HG03064 (cell line): ENCODE measurements at regions not wholly inside any gene's neighbourhood (a gene's known extent, or its start where the extent isn't known, plus 50 kb on each side); places are given as distances from the start of the nearest gene placed in this dataset.

Experiments
- ATAC-seq: cut with Tn5 transposase; IDR thresholded peaks from one replicate; pipeline ENCODE4 v1.9.1; 2021; ENCODE audit warnings: low read depth; ENCODE audit not compliant: unreplicated experiment

DNA sequence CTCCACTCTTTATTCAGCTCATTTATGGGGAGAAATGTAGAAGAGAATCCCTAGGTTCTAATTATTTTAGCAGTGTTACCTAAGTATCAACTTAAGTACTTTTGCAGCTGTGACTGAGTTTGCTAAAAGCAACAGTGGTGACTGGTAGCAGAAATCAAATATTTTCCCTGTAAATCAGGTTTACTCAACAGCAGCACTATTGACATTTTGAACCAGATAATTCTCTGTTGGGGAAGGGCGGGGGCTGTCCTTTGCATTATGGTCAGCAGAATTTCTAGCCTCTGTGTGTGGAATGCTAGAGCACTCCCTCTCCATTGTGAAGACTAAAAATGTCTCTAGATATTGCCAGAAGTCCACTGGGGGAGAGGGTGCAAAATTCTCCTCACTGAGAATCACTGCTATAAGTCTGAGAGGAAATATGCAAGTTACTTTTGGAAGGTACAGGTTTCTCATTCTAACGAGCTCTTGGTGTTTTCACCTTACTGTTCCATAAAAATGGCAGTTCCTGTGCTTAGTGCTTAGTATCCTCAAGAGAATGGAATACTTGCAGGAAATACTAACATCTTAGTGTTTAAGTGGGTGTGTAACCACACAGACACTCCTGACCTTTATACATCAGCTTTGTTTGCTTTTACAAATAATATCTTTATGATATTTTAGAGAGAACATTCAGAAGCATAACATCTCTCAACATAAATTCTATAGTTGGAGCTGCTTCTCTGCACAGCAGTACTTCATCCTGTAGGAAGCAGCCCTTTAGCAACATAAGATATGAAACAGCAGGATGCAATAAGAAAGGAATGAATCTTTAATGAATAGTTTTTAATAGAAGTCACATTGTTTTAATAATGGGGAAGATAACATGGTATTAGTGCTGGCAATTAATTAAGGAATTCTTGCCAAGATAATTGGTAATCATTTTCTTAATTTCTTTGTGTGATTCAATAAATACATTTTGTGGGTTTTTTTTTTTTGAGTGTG is 246.5 kb upstream of the GOLIM4 start:
- no peak for ATAC-seq

DNA sequence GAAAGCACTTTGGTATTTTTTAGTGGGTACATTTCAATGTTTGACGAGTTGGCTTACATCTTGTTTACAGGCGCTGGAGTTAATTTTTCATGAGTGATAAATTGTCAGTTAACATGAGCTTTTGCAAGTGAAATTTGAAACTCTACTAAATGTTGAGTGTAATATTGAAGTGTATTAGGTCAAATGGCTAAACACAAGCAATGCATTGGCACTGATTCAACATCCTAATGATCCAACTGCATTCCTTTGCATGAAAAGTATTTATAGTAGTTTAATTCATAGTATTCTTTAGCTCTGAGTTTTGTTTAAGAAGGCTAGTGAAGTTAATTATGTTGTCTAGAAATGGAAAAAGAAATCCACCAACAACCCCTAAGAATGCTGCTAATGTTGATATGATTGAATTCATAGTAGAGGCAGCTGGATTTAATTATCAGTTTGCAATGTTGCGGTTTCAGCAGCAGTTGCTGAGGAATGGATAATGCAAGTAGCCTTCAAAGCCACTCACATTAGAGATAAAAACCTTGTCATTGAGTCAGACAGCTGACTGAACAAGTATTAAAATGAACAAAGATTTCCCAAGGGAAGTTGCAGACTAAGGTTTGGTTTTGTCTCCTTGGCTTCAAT is 245.6 kb upstream of the GOLIM4 start:
- ATAC-seq: no peak

DNA sequence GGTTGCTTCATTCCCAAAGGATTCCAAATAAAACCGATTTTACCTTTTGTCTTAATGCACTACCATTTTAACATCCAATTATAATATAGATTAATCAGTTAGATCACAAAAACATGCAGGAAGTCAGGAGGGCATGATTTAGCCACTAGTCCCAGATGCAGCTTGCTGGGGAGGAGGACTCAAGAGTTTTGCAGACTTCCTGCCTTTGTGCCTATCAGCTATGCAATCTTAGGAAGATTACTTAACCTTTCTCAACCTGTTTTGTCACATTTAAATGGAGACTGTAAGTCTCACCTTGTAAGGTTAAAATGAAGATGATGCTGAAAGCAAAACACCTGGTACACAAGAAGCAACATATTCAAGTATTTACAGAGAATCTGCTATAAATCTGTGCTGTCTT is 242.4 kb upstream of the GOLIM4 start:
- ATAC-seq: no peak

DNA sequence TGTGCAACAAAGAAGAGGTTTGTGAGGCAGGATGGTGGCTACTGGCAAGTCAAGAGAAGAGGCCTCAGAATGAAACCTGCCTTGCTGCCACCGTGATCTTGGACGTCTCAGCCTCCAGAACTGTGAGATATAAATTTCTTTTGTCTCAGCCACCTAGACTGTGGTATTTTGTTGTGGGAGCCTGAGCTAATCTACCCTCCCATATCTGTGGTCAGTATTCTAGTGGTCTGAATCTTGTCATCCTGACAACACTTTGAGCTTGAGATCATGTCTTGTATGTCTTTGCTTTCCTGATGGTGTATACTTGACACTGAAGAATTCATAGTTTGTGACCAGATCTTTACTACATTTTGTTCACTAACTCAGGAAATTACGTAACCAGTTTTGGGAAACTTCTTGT is 240.6 kb upstream of the GOLIM4 start:
- ATAC-seq: no peak

DNA sequence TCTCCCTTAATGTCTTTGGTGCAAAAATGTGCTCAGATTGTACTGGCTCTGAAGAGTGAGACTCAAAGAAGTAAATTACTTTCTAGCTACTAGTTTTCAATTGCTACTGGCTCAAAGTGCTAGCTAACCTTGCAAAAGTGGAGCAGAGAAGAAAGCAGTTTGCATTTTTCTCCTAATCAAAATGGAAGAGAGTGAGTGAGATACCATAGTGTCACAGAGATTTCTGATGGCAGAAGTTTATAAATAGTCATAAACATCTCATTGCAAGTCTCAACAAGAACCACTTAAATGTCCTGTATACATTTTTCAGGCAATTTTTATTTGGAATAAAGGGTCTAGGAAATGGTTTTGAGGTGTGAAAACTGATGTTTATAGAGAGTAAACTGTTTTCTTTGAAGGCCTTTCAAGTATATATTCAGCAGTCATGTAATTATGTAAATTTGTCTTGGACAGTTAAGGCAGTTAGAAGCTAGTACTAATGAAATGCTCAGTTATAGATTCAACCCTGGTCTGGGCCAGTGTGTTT is 237.7 kb upstream of the GOLIM4 start:
- ATAC-seq: no peak

DNA sequence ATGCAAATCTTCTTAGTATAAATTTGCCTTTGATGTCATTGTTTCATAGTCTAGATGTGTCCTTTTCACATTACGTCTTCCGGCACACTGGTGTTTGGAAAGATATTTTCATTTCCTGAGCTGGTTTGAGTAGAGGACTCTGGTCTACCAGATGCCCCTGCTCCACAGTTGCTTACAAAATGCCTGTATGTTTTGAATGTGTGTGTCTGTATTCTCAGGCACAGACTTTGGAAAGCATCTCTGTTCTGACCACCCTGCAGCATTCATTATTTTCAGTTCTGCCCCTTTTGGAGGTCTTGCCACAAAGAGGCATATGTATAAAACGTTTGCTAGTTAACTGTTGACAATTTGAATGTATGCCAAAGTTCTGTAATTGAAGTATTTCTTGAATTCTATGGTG is 236.0 kb upstream of the GOLIM4 start:
- no peak for ATAC-seq

DNA sequence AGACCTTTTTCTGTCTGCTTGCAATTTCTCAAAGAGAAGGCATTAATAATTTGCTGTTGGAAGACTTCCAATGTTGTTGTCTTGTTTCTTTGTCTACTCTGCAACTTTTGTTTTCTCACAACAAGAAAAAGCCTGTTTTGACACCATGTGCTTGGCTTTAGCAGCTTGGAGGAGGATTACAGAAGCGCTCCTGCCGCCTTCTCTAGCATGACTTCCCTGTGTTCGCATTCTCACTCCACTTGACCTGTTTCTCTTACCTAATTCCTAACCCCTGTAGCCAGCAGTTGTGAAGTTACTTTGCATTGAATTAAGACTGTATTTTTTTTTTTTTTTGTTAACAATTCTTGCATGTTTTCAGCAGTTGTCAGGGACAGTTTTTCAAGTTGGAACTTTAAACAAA is 235.3 kb upstream of the GOLIM4 start:
- ATAC-seq: no peak

DNA sequence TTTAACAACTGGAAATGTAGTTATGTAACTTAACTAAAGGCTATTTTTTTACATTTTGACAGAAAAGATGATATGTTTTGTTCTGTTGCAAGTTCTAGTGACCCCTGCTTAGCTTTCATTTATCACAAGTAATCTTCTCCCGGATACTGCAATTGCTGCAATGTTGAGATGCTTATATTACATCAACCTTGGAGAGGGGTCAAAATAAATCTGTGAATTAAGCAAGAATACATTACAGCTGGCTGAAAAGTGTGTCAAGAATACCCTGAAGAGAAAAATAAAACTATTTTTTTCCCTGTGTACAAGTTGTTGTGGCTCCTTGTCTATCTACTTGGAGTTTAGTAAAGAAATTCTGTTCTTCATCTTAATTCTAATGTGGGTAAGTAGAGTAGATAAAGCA is 232.1 kb upstream of the GOLIM4 start:
- ATAC-seq: no peak

DNA sequence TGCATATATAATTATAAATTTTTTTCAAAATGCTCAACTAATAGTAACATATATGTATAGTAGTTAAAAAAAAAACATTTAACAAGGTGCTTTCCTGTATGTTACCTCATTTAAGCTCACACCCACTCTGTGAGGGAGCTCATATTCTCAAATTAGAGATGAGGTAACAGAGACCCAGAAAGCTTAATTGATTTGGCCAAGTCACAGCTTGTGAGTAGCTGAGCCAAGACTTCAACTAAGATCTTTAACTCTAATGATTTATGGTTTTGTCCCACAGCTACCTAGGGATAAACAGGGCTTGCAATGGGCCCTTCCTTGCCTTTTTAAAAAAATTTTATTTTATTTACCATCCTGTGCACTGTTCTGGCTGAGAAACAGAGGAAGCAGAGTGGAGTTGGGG is 230.0 kb upstream of the GOLIM4 start:
- no peak for ATAC-seq

DNA sequence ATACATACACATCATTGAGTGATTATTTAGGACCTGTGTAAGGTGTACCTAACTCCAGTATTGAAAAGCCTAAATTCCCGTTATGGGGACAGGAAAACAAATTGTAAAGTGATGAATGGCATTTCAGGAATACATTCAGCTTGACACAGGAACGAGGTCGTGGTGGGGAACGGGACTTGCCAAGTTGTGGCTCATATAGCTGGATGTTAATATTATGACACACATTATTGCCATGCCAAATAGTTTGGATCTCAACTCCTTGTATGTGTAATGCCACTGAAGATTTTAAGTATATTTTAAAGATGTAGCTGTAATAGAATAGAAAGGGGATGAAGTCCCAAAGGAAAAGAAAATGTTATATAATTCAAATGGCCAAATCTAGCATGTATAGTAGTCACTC is 227.2 kb upstream of the GOLIM4 start:
- no peak for ATAC-seq

DNA sequence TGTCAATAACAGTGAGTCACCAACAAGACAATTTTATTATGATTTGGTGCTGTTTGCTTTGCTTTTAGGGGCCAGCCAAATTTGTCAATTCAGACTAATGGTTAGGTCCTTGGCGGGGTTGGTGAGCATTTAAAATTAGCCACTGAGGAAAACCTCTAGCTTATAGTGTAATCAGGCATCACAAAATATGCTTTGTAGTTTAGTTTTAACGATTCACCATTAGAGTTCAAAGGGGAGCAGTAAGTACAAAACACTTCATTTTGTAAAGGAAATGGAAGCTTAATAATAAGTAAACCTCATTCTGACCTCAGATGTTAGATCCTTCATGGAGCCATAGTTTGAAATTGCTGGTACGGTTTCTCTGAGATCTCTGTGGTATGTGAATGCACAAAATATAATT is 218.4 kb upstream of the GOLIM4 start:
- no peak for ATAC-seq

DNA sequence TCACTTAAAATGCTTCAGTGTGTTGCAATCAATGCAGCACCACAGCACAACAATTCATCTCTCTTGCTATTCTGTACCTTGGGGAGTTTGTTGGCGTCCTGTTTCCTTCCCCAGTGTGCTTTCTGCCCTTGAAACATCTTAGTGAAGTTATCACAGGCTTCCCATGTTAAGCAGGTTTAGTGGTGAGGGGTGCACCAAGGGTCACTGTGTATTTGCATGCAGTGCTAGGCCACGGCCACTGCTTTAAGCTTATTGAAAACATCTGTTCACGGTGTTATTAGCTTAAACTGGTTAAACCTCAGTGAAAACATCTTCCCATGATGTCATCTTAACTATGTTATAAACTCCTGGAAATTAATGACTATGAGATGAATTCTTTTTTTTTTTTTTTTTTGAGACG is 217.3 kb upstream of the GOLIM4 start:
- ATAC-seq: no peak

DNA sequence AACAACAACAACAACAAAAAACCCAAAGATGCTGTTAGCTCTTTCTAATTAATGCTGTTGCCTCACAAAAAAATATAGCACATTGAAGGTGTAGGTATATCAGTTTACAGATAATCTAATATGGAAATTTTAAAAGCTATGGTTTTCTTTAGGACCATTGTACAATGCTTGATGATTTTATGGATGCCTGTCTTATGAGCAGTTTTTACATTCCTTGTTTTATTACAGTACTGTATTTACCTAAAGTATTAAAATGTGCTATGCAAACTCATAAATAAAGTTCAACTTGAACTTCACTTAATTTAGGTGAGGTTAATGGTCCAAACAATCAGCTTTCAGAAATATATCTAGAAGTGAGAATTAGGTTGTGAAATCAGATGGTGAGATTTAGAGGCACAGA is 212.2 kb upstream of the GOLIM4 start:
- ATAC-seq: no peak

DNA sequence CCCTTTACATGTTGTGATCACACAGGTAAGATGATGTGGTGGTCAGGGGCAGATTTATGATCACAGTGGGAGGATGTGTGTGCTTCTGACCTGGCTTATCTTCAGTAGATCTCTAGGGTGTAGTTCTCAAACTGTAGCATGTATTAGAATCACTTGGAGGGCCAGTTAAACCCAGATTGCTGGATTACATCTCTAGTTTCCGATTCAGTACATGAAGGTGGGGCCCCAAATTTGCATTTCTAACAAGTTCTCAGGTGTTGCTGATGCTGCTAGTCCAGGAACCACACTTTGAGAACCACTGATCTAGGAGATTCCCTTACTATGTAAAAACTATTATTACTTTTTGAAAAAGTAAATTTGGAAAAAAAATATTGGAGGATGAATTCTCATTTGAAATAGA is 199.3 kb upstream of the GOLIM4 start:
- ATAC-seq: no peak

DNA sequence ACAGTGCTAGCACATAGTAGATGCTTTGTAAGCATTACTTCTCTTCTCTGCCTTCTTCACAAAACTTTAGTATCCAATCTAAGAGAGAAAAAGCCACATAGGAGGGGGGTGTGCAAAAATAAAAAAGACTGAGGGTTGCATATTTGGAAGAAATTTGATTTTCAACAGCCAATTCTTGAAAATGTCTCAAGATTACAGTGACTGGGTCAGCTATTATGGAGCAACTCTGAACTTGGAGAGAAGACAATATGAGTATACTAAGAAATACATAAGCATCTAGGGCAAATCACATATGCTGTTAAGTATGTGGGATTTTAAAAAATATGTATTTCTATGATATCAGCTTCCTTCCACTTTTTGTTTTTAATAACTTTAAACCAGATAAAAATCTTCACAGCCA is 196.6 kb upstream of the GOLIM4 start:
- ATAC-seq: no peak

DNA sequence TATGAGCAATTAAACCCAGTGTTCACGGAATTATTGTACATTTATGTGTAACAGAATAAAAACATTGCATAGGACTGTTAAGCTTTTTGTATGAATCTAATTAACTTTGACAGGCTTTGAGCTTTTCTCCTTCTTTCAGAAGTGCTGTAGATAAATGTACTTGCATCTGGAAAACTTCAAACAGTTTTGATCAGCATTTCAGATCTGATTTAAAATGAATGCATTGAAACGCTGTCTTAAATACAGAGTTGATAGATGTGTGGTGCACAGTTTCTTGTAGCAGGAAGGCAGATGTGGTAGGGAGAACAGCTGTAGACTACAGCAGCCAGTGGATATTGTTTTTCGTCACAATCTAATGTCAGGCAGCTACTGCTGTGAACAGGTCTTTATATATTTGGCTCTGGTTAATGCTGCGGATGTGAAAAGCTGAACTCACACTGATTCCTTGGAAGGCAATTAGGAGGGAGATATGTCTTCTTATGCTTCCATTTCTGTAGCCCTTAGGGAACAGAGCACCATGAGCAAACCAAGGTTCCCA is 193.8 kb upstream of the GOLIM4 start:
- no peak for ATAC-seq

DNA sequence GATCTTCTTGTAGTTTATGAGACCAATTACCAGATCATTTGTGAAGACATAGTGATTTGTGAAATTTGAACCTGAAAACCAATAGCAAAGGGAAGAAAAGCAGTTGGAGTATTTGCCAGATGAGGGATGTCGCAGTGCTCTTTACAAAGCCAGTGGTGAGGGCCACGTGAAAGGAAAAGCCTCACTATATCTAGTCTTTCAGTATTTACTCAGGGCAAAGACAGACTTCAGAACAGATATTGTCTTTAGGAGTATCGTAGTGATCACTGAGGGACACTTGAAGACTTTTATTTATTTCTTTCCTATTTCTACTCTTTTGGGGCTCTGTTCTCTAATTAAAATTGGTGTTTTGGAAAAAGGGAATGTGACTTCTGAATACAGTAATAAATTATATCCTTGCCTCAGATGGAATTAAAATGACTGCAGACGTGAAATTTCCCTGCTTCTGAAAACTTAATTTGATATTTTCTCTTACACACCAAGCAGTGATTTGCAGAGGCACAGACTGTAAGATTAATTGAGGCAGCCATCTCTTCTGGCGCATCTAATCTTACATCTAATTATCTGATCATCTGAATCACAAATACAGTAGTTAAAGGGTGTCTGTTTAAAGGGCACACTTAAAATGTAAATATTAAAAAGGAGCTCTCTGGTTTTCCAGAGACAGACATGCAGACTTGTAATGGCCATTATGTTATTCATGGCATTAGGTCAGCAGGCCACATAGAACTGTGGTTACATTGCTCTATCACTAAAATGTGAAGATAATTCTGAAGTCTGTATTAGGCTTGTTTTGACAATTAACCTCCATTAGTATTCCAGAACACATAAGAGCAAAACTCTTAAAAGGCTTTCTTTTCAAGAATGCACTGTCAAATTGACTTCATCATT is 193.0 kb upstream of the GOLIM4 start:
- no peak for ATAC-seq

DNA sequence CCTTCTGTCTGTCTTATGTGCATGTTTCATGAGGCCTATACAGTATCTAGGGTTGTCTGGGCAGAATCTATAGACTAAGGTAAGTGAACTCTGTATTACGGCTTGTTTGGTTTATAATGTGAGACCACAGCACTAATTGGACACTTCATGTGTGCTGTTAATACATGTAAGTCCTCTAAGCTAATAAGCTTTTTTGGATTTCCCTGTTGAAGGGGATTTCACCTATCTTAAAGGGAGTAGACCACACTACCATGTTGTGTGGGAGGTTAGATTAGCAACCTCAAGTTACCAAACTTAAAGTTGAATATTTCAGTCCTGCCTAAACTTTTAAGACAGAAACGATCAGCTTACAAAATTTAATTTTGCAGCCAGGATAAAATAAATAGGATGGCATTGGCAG is 189.8 kb upstream of the GOLIM4 start:
- no peak for ATAC-seq

DNA sequence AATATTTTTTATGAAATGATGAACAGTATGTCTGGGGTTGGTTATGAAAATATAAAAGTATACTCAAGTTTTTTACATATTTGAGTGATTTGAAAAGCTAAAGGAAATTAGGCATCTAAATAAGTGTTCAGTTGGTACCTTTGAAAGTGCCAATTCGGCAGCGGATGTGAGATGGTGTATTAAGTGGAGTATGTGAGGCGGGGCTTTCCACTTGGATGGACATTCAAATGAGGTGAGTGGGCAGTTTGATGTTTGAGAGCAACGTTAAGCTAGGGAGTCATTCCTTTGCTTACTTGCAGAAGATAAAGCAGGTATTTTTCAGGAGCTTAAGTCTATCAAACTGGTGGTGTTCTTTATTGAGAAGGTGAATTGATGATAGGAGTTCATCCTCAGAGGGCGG is 189.0 kb upstream of the GOLIM4 start:
- no peak for ATAC-seq

DNA sequence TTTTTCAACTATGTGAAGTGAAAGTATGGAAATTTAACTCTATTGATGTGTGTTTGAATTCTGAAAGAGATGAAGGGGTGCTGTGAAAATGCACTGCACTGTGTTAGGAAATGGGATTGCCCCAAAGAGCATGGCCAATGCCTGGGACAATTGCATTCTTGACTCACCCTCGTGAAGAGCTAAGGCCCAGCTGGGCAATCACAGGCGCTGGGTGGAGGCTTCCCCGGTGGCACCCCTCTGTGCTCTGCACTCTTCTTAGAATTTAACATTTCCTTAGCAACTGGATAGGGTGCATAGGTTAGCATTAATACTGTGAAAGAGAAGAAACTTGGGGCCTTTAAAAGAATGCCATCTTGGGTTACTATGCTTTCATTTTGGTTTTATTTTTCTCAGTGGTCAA is 179.9 kb upstream of the GOLIM4 start:
- ATAC-seq: no peak

DNA sequence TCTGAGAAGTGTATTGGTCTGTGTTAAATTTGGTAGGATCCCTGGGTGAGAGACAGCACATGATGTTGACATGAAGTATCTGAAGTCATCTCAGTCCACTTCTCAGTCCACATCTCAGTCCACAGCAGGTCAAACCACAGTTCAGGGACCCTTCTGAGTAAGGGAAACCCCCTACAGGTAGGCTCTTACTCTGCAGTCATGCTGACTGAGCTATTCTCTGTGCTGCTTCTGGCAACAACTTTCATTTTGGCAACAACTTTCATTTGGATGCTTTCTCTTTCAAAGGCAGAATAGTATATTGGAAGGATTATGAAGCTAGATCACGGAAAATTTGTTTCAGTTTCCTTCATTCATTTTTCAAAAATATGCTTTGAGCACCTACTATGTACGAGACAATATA is 178.2 kb upstream of the GOLIM4 start:
- no peak for ATAC-seq
